Keratinocyte (primary cell): ENCODE measurements at regions not wholly inside any gene's neighbourhood (a gene's known extent, or its start where the extent isn't known, plus 50 kb on each side); places are given as distances from the start of the nearest gene placed in this dataset.

Source experiments
- DNase-seq: peaks from one replicate; pipeline ENCODE4 v3.0.0-alpha.2; 2011; ENCODE audit warnings: low read depth, missing footprints, low spot score
- FAIRE-seq: peaks from 2 replicates; lab custom pipeline; 2011; peaks lifted over from hg19 to GRCh38; lab: Jason Lieb, UNC
- H2AFZ ChIP-seq: 2 replicates; pipeline ENCODE4 v1.6.0; 2012; ENCODE audit warnings: low read length, control low read depth, inconsistent platforms; ENCODE audit not compliant: control insufficient read depth
- H3K27ac ChIP-seq: 2 replicates; pipeline ENCODE4 v1.5.1; 2011; ENCODE audit warnings: low read length; ENCODE audit not compliant: control insufficient read depth, insufficient read depth
- H3K27me3 ChIP-seq: 3 replicates; pipeline ENCODE4 v1.6.0; 2011; ENCODE audit warnings: low read length; ENCODE audit not compliant: control insufficient read depth, insufficient read depth; ENCODE audit errors: extremely low read depth
- H3K36me3 ChIP-seq, 2 experiments: 2 replicates in 1 of 2; 3 replicates in 1 of 2; pipeline ENCODE4 v1.5.1; 2011; ENCODE audit warnings: low read length in 2 of 2, mild to moderate bottlenecking in 1 of 2; ENCODE audit not compliant: control insufficient read depth in 2 of 2, insufficient read depth in 2 of 2; ENCODE audit errors: extremely low read depth in 1 of 2
- H3K4me1 ChIP-seq: 3 replicates; pipeline ENCODE4 v1.5.1; 2011; ENCODE audit warnings: low read length; ENCODE audit not compliant: control insufficient read depth, insufficient read depth; ENCODE audit errors: extremely low read depth
- H3K4me2 ChIP-seq: 3 replicates; pipeline ENCODE4 v1.6.0; 2011; ENCODE audit warnings: low read depth, low read length; ENCODE audit not compliant: control insufficient read depth, insufficient read depth; ENCODE audit errors: extremely low read depth
- H3K4me3 ChIP-seq, 3 experiments: fragments of 200-600 bp in 1 of 3; sonication (generic) in 1 of 3; 2 replicates in 2 of 3; 3 replicates in 1 of 3; pipeline ENCODE4 v1.5.1; 2011 to 2016; ENCODE audit warnings: low read length in 3 of 3, mild to moderate bottlenecking in 3 of 3, control low read depth in 2 of 3, inconsistent platforms in 1 of 3, low read depth in 1 of 3, mixed read lengths in 1 of 3, mixed run types in 1 of 3, moderate library complexity in 1 of 3; ENCODE audit not compliant: control insufficient read depth in 2 of 3, insufficient read depth in 2 of 3; ENCODE audit errors: extremely low read depth in 1 of 3
- H3K79me2 ChIP-seq: 2 replicates; pipeline ENCODE4 v1.6.0; 2012; ENCODE audit warnings: low read length; ENCODE audit not compliant: control insufficient read depth, insufficient read depth
- H3K9ac ChIP-seq: 3 replicates; pipeline ENCODE4 v1.6.0; 2011; ENCODE audit warnings: low read length; ENCODE audit not compliant: control insufficient read depth, insufficient read depth; ENCODE audit errors: extremely low read depth
- H3K9me1 ChIP-seq: 3 replicates; pipeline ENCODE4 v1.6.0; 2011; ENCODE audit warnings: low read length; ENCODE audit not compliant: control insufficient read depth, insufficient read depth; ENCODE audit errors: extremely low read depth
- H3K9me3 ChIP-seq: 2 replicates; pipeline ENCODE4 v1.5.1; 2012; ENCODE audit warnings: low read depth, low read length; ENCODE audit not compliant: control insufficient read depth
- H4K20me1 ChIP-seq: 3 replicates; pipeline ENCODE4 v1.6.0; 2011; ENCODE audit warnings: low read length; ENCODE audit not compliant: control insufficient read depth, insufficient read depth; ENCODE audit errors: extremely low read depth
- CTCF ChIP-seq, 3 experiments: IDR thresholded peaks in 1 of 3; conservative IDR thresholded peaks in 1 of 3; optimal IDR thresholded peaks in 1 of 3; 2 replicates in 2 of 3; 3 replicates in 1 of 3; pipeline versions ENCODE3 to v1.5.1; 2011; ENCODE audit warnings: low read length in 3 of 3, mild to moderate bottlenecking in 3 of 3, moderate library complexity in 2 of 3, control low read depth in 1 of 3, inconsistent platforms in 1 of 3; ENCODE audit not compliant: insufficient read depth in 2 of 3; ENCODE audit errors: extremely low read depth in 1 of 3
- EZH2 ChIP-seq: IDR thresholded peaks from one replicate; pipeline ENCODE4 v1.6.1; 2012; ENCODE audit warnings: inconsistent platforms, mild to moderate bottlenecking, low read length, moderate library complexity
- dilution Hi-C: fragments of 300-500 bp; cut with MboI; formaldehyde crosslinking; loops from one replicate; pipeline ENCODE4 v1.7.0; 2020; ENCODE audit warnings: low sequenced_read_pairs; ENCODE audit not compliant: extremely low pct_ligation_motif_present

GRCh38 chr20:52589251-52589812 is 382.8 kb upstream of the TSHZ2 start:
- H4K20me1 ChIP-seq: no peaks in the 10 kb centered on the region
- no peak overlapping the region for H3K27ac ChIP-seq
- no peak overlapping the region for H3K4me3 ChIP-seq
- no peaks in the 10 kb centered on the region for H3K9me3 ChIP-seq
- H2AFZ ChIP-seq: no peak overlapping the region
- H3K4me1 ChIP-seq: no peaks in the 10 kb centered on the region
- H3K9me1 ChIP-seq: no peaks in the 10 kb centered on the region
- FAIRE-seq: no peak
- H3K4me2 ChIP-seq: no peak overlapping the region
- H3K27me3 ChIP-seq: no peaks in the 10 kb centered on the region
- dilution Hi-C loops: no loop called here
- H3K36me3 ChIP-seq: no peaks in the 10 kb centered on the region
- H3K79me2 ChIP-seq: no peaks in the 10 kb centered on the region
- H3K9ac ChIP-seq: no peak overlapping the region
- DNase-seq: no peak
- TF ChIP-seq CTCF (optimal IDR thresholded peaks at IDR 0.05 in 1 of 3, IDR thresholded peaks at IDR 0.05 in 1 of 3, conservative IDR thresholded peaks at IDR 0.05 in 1 of 3; ENCODE audit: extremely low read depth in 1 of 3, insufficient read depth in 2 of 3, low read length in 3 of 3) (no peak), EZH2 (no peak)

- Histone ChIP-seq H4K20me1 (no peaks in the 10 kb centered on the region), H2AFZ (no peak overlapping the region), H3K9me3 (no peaks in the 10 kb centered on the region), H3K4me2 (no peak overlapping the region), H3K27ac (no peak overlapping the region), H3K4me3 (no peak overlapping the region), H3K27me3 (no peaks in the 10 kb centered on the region), H3K79me2 (no peaks in the 10 kb centered on the region), H3K9ac (no peak overlapping the region), H3K9me1 (no peaks in the 10 kb centered on the region), H3K36me3 (no peaks in the 10 kb centered on the region), H3K4me1 (no peaks in the 10 kb centered on the region)
- FAIRE-seq (no peak), DNase-seq (no peak)
- dilution Hi-C loops: no loop called here
- TF ChIP-seq CTCF (optimal IDR thresholded peaks at IDR 0.05 in 1 of 3, IDR thresholded peaks at IDR 0.05 in 1 of 3, conservative IDR thresholded peaks at IDR 0.05 in 1 of 3; ENCODE audit: extremely low read depth in 1 of 3, insufficient read depth in 2 of 3, low read length in 3 of 3) (no peak), EZH2 (no peak)
Measured at GRCh38 chr20:52586660-52587059, 385.5 kb upstream of the TSHZ2 start.
